ENCODE measurements at regions not wholly inside any gene's neighbourhood (a gene's known extent, or its start where the extent isn't known, plus 50 kb on each side); places are given as distances from the start of the nearest gene placed in this dataset.

- Histone ChIP-seq H4K20me1 (ENCODE audit: control insufficient read depth, insufficient read depth, insufficient read length) (no peaks in the 10 kb centered on the region), H4K8ac (replicated peaks; ENCODE audit: insufficient read length, low read depth, low read length) (no peak overlapping the region), H4K91ac (ENCODE audit: insufficient read length, low read depth, low read length) (no peak overlapping the region), H2AFZ (ENCODE audit: low read length) (no peak overlapping the region), H3K79me2 (ENCODE audit: insufficient read depth, low read length) (no peaks in the 10 kb centered on the region), H2BK20ac (ENCODE audit: low read depth, low read length, poor library complexity, severe bottlenecking) (no peak overlapping the region), H3K27me3 (ENCODE audit: insufficient read depth, low read length) (no peaks in the 10 kb centered on the region), H3K9me3 (ENCODE audit: control insufficient read depth, low read depth, low read length) (no peaks in the 10 kb centered on the region), H2BK12ac (ENCODE audit: insufficient read length, low read depth, low read length) (no peak overlapping the region), H3K14ac (ENCODE audit: insufficient read depth, low read length) (no peak overlapping the region), H3K18ac (ENCODE audit: insufficient read length, low read depth, low read length) (no peak overlapping the region), H3K27ac (ENCODE audit: insufficient read length, low read depth, low read length) (no peak overlapping the region), H2BK5ac (ENCODE audit: insufficient read length, low read length) (no peak overlapping the region), H3K79me1 (ENCODE audit: insufficient read depth, low read depth, low read length, poor library complexity, severe bottlenecking) (no peaks in the 10 kb centered on the region), H3K4ac (ENCODE audit: low read depth, low read length) (no peak overlapping the region), H3K56ac (ENCODE audit: insufficient read length, low read depth, low read length) (no peak overlapping the region), H2AK5ac (ENCODE audit: insufficient read length, low read length) (no peak overlapping the region), H4K5ac (ENCODE audit: insufficient read length, low read depth, low read length) (no peak overlapping the region), H3T11ph (ENCODE audit: low read length) (no peak overlapping the region), H3K4me1 (ENCODE audit: insufficient read depth, low read length) (no peaks in the 10 kb centered on the region), H3K23ac (ENCODE audit: insufficient read length, low read depth, low read length) (no peak overlapping the region), H3K9ac (ENCODE audit: extremely low read depth, insufficient read length, low read length) (no peak overlapping the region), H3K23me2 (ENCODE audit: insufficient read length, low read depth, low read length, poor library complexity, severe bottlenecking) (no peaks in the 10 kb centered on the region), H3K4me2 (ENCODE audit: insufficient read depth, insufficient read length, low read length) (no peak overlapping the region), H2BK15ac (ENCODE audit: low read depth, low read length) (no peak overlapping the region), H2BK120ac (ENCODE audit: low read depth, low read length, poor library complexity, severe bottlenecking) (no peak overlapping the region)
- no CpG with 5 or more reads among the region's 3 CpGs for WGBS (ENCODE audit: extremely low coverage, insufficient read length, low lambda C conversion rate)
- H3K27me3 Mint-ChIP-seq (ENCODE audit: low read depth): no peaks in the 10 kb centered on the region
- DNase-seq: no peak
- H3K4me1 Mint-ChIP-seq: peaks cover 4 to 5% of the 10 kb centered on the region in 2 experiments; a peak in 3 of 4 replicates
- H3K4me3 Mint-ChIP-seq: no peak overlapping the region
- no peaks in the 10 kb centered on the region for H3K36me3 Mint-ChIP-seq (ENCODE audit: insufficient read depth in 1 of 3, low read depth in 3 of 3)
- H3K9me3 Mint-ChIP-seq: no peaks in the 10 kb centered on the region
- TF ChIP-seq CTCF (conservative IDR thresholded peaks at IDR 0.05): no peak
- no peak overlapping the region for H3K27ac Mint-ChIP-seq
These were observed 284.2 kb upstream of the CAND1 start for GRCh38 chr12:66984962-66985361.
